Caco-2 (cell line): ENCODE measurements at regions not wholly inside any gene's neighbourhood (a gene's known extent, or its start where the extent isn't known, plus 50 kb on each side); places are given as distances from the start of the nearest gene placed in this dataset.

Source experiments
- BruUV-seq: library from RNA; stranded (reverse); fragments of 400-500 nt; replicated peaks from 2 replicates; lab custom pipeline; 2021; lab: Mats Ljungman, UMichigan
- CTCF ChIA-PET: fragments of 300-600 bp; sonication (Branson Sonifier 250); formaldehyde crosslinking; loops from one replicate; lab custom pipeline; 2022; ENCODE audit warnings: antibody characterized with exemption; lab: Charles Lee
- POLR2A ChIA-PET: fragments of 300-600 bp; sonication (Branson Sonifier 250); formaldehyde crosslinking; loops from one replicate; lab custom pipeline; 2022; ENCODE audit warnings: antibody characterized with exemption; lab: Charles Lee
- DNase-seq, 2 experiments: peaks; one replicate each; pipeline versions ENCODE4 v3.0.0 to v3.0.0-alpha.2; 2020 to 2022
- H3K27me3 ChIP-seq: replicated peaks from 2 replicates; pipeline ENCODE4 v1.6.0; 2011; ENCODE audit warnings: low read length; ENCODE audit not compliant: control insufficient read depth, insufficient read depth
- H3K36me3 ChIP-seq: 2 replicates; pipeline ENCODE4 v1.5.1; 2011; ENCODE audit warnings: low read length; ENCODE audit not compliant: control insufficient read depth, insufficient read depth
- H3K4me1 ChIP-seq: fragments of 250-450 bp; sonication (Bioruptor Pico); 2 replicates; pipeline ENCODE4 v1.5.1; 2020; ENCODE audit warnings: mild to moderate bottlenecking
- H3K4me3 ChIP-seq: 2 replicates; pipeline ENCODE4 v1.5.1; 2011; ENCODE audit warnings: low read depth, mild to moderate bottlenecking, control low read depth, low read length
- H3K9me3 ChIP-seq: fragments of 250-450 bp; sonication (Bioruptor Pico); 2 replicates; pipeline ENCODE4 v1.5.1; 2020; ENCODE audit warnings: mild to moderate bottlenecking, moderate library complexity
- H3K27ac Mint-ChIP-seq: one replicate; pipeline ENCODE4 v1.8.0; 2022; ENCODE audit warnings: mixed read lengths; ENCODE audit not compliant: unreplicated experiment
- H3K27me3 Mint-ChIP-seq: one replicate; pipeline ENCODE4 v1.8.0; 2022; ENCODE audit warnings: mixed read lengths; ENCODE audit not compliant: insufficient read depth, unreplicated experiment
- H3K36me3 Mint-ChIP-seq: one replicate; pipeline ENCODE4 v1.8.0; 2022; ENCODE audit warnings: mild to moderate bottlenecking, mixed read lengths; ENCODE audit not compliant: insufficient read depth, unreplicated experiment
- H3K4me1 Mint-ChIP-seq: one replicate; pipeline ENCODE4 v1.8.0; 2022; ENCODE audit warnings: low read depth, mixed read lengths; ENCODE audit not compliant: unreplicated experiment
- H3K4me3 Mint-ChIP-seq: one replicate; pipeline ENCODE4 v1.8.0; 2022; ENCODE audit warnings: mild to moderate bottlenecking, moderate library complexity, mixed read lengths; ENCODE audit not compliant: unreplicated experiment
- H3K9me3 Mint-ChIP-seq: one replicate; pipeline ENCODE4 v1.8.0; 2022; ENCODE audit warnings: mixed read lengths; ENCODE audit not compliant: unreplicated experiment
- intact Hi-C: fragments of 100-400 bp; cut with micrococcal nuclease; formaldehyde crosslinking; loops from one replicate; pipeline ENCODE4 v1.10.0; 2022; ENCODE audit not compliant: unreplicated experiment
- TF ChIP-seq, protein P1 (sequence below), 2 experiments: fragments of 200-600 bp in 1 of 2; IDR thresholded peaks; 1 replicate in 1 of 2; 2 replicates in 1 of 2; pipeline versions ENCODE4 v1.5.1 to v1.8.0; 2011 to 2022; ENCODE audit warnings: antibody characterized with exemption in 1 of 2, control low read depth in 1 of 2, inconsistent platforms in 1 of 2, low read depth in 1 of 2, low read length in 1 of 2, mild to moderate bottlenecking in 1 of 2, moderate library complexity in 1 of 2; ENCODE audit not compliant: insufficient read depth in 1 of 2, severe bottlenecking in 1 of 2, unreplicated experiment in 1 of 2

DNA sequence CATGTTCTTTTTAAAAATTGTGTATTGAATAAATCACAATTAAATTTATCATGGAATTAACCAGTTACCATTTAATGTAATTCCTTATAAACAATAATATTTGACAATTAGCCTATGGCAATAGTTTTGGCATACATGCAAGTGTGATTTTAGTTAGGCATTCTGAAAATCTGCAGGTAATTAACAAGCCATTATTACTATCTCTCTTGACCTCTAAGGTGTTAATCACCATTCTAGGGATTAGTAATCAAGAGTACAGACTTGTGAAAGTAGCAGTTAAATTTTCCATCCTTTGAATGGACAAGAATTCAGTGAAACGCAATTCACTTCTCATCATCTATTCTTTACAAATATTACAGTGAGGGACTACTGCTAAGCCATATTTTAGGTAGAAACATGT is 127.7 kb upstream of the CHST9 start:
- TF ChIP-seq, protein P1, sequence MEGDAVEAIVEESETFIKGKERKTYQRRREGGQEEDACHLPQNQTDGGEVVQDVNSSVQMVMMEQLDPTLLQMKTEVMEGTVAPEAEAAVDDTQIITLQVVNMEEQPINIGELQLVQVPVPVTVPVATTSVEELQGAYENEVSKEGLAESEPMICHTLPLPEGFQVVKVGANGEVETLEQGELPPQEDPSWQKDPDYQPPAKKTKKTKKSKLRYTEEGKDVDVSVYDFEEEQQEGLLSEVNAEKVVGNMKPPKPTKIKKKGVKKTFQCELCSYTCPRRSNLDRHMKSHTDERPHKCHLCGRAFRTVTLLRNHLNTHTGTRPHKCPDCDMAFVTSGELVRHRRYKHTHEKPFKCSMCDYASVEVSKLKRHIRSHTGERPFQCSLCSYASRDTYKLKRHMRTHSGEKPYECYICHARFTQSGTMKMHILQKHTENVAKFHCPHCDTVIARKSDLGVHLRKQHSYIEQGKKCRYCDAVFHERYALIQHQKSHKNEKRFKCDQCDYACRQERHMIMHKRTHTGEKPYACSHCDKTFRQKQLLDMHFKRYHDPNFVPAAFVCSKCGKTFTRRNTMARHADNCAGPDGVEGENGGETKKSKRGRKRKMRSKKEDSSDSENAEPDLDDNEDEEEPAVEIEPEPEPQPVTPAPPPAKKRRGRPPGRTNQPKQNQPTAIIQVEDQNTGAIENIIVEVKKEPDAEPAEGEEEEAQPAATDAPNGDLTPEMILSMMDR (IDR thresholded peaks at IDR 0.05; ENCODE audit: insufficient read depth in 1 of 2, low read depth in 1 of 2, low read length in 1 of 2, severe bottlenecking in 1 of 2, unreplicated experiment in 1 of 2), result no peak
- no peak overlapping the region for H3K4me3 Mint-ChIP-seq
- H3K4me3 ChIP-seq, result no peak overlapping the region
- no peaks in the 10 kb centered on the region for H3K36me3 ChIP-seq
- no peaks in the 10 kb centered on the region for H3K4me1 Mint-ChIP-seq
- no peaks in the 10 kb centered on the region for H3K9me3 Mint-ChIP-seq
- no peaks in the 10 kb centered on the region for H3K36me3 Mint-ChIP-seq
- H3K9me3 ChIP-seq, result no peaks in the 10 kb centered on the region
- H3K27me3 Mint-ChIP-seq, result no peaks in the 10 kb centered on the region
- H3K4me1 ChIP-seq, result no peaks in the 10 kb centered on the region
- POLR2A ChIA-PET, result no interaction called here
- CTCF ChIA-PET, result no interaction called here
- H3K27me3 ChIP-seq, result no peaks in the 10 kb centered on the region
- H3K27ac Mint-ChIP-seq, result no peak overlapping the region
- no TSS peak for BruUV-seq
- intact Hi-C loops, result no loop called here
- no peak for DNase-seq

- Mint-ChIP-seq H3K27me3 (no peaks in the 10 kb centered on the region), H3K9me3 (no peaks in the 10 kb centered on the region), H3K36me3 (no peaks in the 10 kb centered on the region), H3K4me3 (no peak overlapping the region), H3K4me1 (no peaks in the 10 kb centered on the region), H3K27ac (no peak overlapping the region)
- POLR2A ChIA-PET, result no interaction called here
- no peaks in the 10 kb centered on the region for H3K27me3 ChIP-seq
- intact Hi-C loops, result no loop called here
- H3K9me3 ChIP-seq, result no peaks in the 10 kb centered on the region
- DNase-seq, result no peak
- no TSS peak for BruUV-seq
- no peaks in the 10 kb centered on the region for H3K4me1 ChIP-seq
- TF ChIP-seq, protein P1 (IDR thresholded peaks at IDR 0.05; ENCODE audit: insufficient read depth in 1 of 2, low read depth in 1 of 2, low read length in 1 of 2, severe bottlenecking in 1 of 2, unreplicated experiment in 1 of 2), result no peak
- CTCF ChIA-PET, result no interaction called here
- H3K36me3 ChIP-seq, result no peaks in the 10 kb centered on the region
- H3K4me3 ChIP-seq, result no peak overlapping the region
These were observed 127.0 kb upstream of the CHST9 start for GRCh38 chr18:27312153-27312552.

GRCh38 chr18:27311114-27311513 is 126.0 kb upstream of the CHST9 start:
- H3K36me3 ChIP-seq, result no peaks in the 10 kb centered on the region
- ChIA-PET CTCF (no interaction called here), POLR2A (no interaction called here)
- H3K4me3 ChIP-seq, result no peak overlapping the region
- H3K27me3 ChIP-seq, result no peaks in the 10 kb centered on the region
- no peaks in the 10 kb centered on the region for H3K4me1 ChIP-seq
- no peaks in the 10 kb centered on the region for H3K9me3 ChIP-seq
- no peak overlapping the region for H3K27ac Mint-ChIP-seq
- no peak for DNase-seq
- no TSS peak for BruUV-seq
- no peaks in the 10 kb centered on the region for H3K9me3 Mint-ChIP-seq
- TF ChIP-seq, protein P1 (IDR thresholded peaks at IDR 0.05; ENCODE audit: insufficient read depth in 1 of 2, low read depth in 1 of 2, low read length in 1 of 2, severe bottlenecking in 1 of 2, unreplicated experiment in 1 of 2), result no peak
- no peak overlapping the region for H3K4me3 Mint-ChIP-seq
- peaks cover 2% of the 10 kb centered on the region for H3K27me3 Mint-ChIP-seq
- intact Hi-C loops, result no loop called here
- H3K4me1 Mint-ChIP-seq, result no peaks in the 10 kb centered on the region
- no peaks in the 10 kb centered on the region for H3K36me3 Mint-ChIP-seq
